Adipocyte (in vitro differentiated cells): ENCODE measurements at regions not wholly inside any gene's neighbourhood (a gene's known extent, or its start where the extent isn't known, plus 50 kb on each side); places are given as distances from the start of the nearest gene placed in this dataset.

Experiments
- DNase-seq: peaks from one replicate; pipeline ENCODE4 v3.0.0-alpha.2; 2015; ENCODE audit warnings: low read depth
- H3K27me3 ChIP-seq: replicated peaks from 2 replicates; pipeline ENCODE4 v1.7.0; 2013; ENCODE audit warnings: mild to moderate bottlenecking, low read length, moderate library complexity; ENCODE audit not compliant: control insufficient read depth, insufficient read depth
- H3K36me3 ChIP-seq: 2 replicates; pipeline ENCODE4 v1.7.0; 2013; ENCODE audit warnings: low read length, mild to moderate bottlenecking, moderate library complexity; ENCODE audit not compliant: control insufficient read depth, insufficient read depth, severe bottlenecking
- H3K4me1 ChIP-seq: 2 replicates; pipeline ENCODE4 v1.7.0; 2013; ENCODE audit warnings: mild to moderate bottlenecking, low read length, moderate library complexity; ENCODE audit not compliant: control insufficient read depth, insufficient read depth
- H3K4me3 ChIP-seq: 2 replicates; pipeline ENCODE4 v1.7.0; 2013; ENCODE audit warnings: mild to moderate bottlenecking, low read length, moderate library complexity
- H3K9ac ChIP-seq: 2 replicates; pipeline ENCODE4 v1.7.0; 2013; ENCODE audit warnings: mild to moderate bottlenecking, low read length, moderate library complexity
- H3K9me3 ChIP-seq: 2 replicates; pipeline ENCODE4 v1.7.0; 2013; ENCODE audit warnings: mild to moderate bottlenecking, low read length, moderate library complexity; ENCODE audit not compliant: control insufficient read depth

GRCh38 chr21:14713109-14713508 lies 167.0 kb upstream of the SAMSN1 start:
- Histone ChIP-seq H3K36me3 (no peaks in the 10 kb centered on the region), H3K4me1 (no peaks in the 10 kb centered on the region), H3K27me3 (no peaks in the 10 kb centered on the region), H3K4me3 (no peak overlapping the region), H3K9me3 (peaks cover 22% of the 10 kb centered on the region), H3K9ac (no peak overlapping the region)
- DNase-seq = no peak

- H3K9ac ChIP-seq = no peak overlapping the region
- no peaks in the 10 kb centered on the region for H3K36me3 ChIP-seq
- H3K4me3 ChIP-seq = no peak overlapping the region
- peaks cover 19% of the 10 kb centered on the region for H3K9me3 ChIP-seq
- no peaks in the 10 kb centered on the region for H3K4me1 ChIP-seq
- no peaks in the 10 kb centered on the region for H3K27me3 ChIP-seq
- DNase-seq = no peak
Observed at GRCh38 chr21:14712121-14712715, 166.1 kb upstream of the SAMSN1 start.

GRCh38 chr21:14711287-14711686 lies 165.2 kb upstream of the SAMSN1 start:
- no peaks in the 10 kb centered on the region for H3K4me1 ChIP-seq
- no peak overlapping the region for H3K4me3 ChIP-seq
- H3K9ac ChIP-seq = no peak overlapping the region
- no peaks in the 10 kb centered on the region for H3K27me3 ChIP-seq
- DNase-seq = no peak
- H3K36me3 ChIP-seq = no peaks in the 10 kb centered on the region
- H3K9me3 ChIP-seq = peaks cover 19% of the 10 kb centered on the region

DNA sequence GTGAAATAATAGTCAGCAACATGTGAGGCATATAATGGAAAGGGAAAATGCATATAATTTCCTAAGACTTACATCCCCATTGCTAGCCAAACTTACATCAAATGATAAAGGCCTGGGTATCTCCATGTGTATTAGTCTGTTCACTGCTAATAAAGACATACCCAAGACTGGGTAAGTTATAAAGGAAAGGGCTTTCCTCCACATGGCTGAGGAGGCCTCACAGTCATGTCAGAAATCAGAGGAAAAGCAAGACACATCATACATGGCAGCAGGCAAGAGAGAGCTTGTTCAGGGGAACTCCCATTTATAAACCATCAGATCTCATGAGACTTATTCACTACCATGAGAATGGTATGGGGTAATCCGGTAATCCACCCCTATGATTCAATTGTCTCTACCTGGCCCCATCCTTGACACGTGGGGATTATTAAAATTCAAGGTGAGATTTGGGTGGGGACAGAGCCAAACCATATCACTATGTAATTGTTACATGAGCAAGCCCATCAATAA lies 161.5 kb upstream of the SAMSN1 start:
- Histone ChIP-seq H3K27me3 (no peaks in the 10 kb centered on the region), H3K4me3 (no peak overlapping the region)
- DNase-seq = no peak

GRCh38 chr21:14706712-14707510 lies 160.8 kb upstream of the SAMSN1 start:
- H3K4me1 ChIP-seq = no peaks in the 10 kb centered on the region
- no peak for DNase-seq
- no peak overlapping the region for H3K4me3 ChIP-seq
- peaks cover under 1% of the 10 kb centered on the region for H3K9me3 ChIP-seq
- no peak overlapping the region for H3K9ac ChIP-seq
- no peaks in the 10 kb centered on the region for H3K36me3 ChIP-seq
- no peaks in the 10 kb centered on the region for H3K27me3 ChIP-seq

More for the DNA sequence above, 161.5 kb upstream of the SAMSN1 start:
- H3K9me3 ChIP-seq = peaks cover 8% of the 10 kb centered on the region
- H3K36me3 ChIP-seq = no peaks in the 10 kb centered on the region
- H3K9ac ChIP-seq = no peak overlapping the region
- H3K4me1 ChIP-seq = no peaks in the 10 kb centered on the region

DNA sequence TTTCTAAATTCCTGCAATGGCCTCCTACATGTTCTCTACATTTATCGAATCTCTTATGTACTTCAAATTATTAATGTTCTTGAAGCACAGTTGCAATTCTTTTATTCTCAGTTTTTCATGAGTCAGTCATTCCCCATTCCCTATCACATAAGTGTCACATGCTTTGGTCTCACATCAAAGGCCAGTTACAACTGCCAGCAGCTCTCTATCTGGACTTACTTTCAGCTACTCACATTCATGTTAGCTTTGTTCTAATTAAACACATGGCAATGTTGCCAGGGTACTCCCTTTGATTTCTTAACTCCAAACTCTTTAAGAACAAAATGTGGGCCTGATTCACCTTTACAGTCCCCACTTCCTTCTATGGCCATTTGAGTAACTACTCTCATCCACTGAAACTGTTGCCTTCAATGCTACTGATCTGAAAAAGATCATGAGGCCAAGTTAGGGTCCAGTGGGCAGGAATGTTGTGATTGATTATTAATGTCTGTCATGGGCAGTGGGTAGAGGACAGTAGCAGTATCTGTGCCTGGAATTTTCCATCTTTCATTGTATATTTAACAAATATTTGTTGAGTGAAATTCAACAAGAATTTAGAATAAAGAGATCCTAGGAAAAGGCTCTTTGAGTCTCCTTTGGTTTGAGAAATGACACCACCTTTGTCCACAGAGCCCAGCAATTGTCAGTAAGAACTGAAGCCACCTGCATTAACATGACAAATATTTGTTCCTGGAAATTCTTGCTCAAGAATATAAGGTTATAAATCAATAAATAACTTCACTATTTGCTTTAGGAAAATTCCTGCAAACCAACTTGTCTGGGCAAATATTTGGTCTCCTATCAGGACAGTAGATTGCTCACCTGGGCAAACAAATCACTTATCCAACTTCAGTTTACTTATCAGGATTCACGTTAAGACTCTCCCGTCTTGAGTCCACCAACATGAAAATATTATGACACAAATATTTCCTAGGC lies 153.6 kb upstream of the SAMSN1 start:
- Histone ChIP-seq H3K4me1 (no peaks in the 10 kb centered on the region), H3K27me3 (no peaks in the 10 kb centered on the region)
- DNase-seq = no peak

GRCh38 chr21:14697769-14698168 lies 151.7 kb upstream of the SAMSN1 start:
- no peaks in the 10 kb centered on the region for H3K4me1 ChIP-seq
- DNase-seq = no peak
- H3K36me3 ChIP-seq = no peaks in the 10 kb centered on the region
- H3K4me3 ChIP-seq = no peak overlapping the region
- H3K27me3 ChIP-seq = no peaks in the 10 kb centered on the region
- no peaks in the 10 kb centered on the region for H3K9me3 ChIP-seq
- no peak overlapping the region for H3K9ac ChIP-seq

More for the DNA sequence above, 153.6 kb upstream of the SAMSN1 start:
- Histone ChIP-seq H3K36me3 (no peaks in the 10 kb centered on the region), H3K4me3 (no peak overlapping the region), H3K9me3 (no peaks in the 10 kb centered on the region), H3K9ac (no peak overlapping the region)

DNA sequence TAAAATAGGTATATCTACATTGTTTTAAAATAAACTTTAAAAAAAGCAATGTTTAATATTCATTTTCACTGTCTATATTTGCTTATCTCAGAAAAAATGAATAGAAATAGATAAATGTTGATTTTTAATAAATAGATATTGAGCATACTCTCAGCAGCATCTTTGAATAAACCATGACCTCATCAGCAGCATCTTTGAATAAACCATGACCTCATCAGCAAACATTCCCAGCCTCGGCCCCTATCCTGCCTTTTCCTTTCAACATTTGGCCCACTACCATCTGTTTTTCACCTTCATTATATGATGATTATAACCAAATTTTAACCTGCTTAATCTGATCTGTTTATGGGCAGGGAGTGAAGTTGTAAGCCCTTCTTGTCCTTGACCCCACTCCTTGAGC lies 148.7 kb upstream of the SAMSN1 start:
- Histone ChIP-seq H3K9me3 (no peaks in the 10 kb centered on the region), H3K4me1 (no peaks in the 10 kb centered on the region), H3K9ac (no peak overlapping the region), H3K27me3 (no peaks in the 10 kb centered on the region), H3K4me3 (no peak overlapping the region), H3K36me3 (no peaks in the 10 kb centered on the region)
- no peak for DNase-seq

- Histone ChIP-seq H3K9ac (no peak overlapping the region), H3K4me3 (no peak overlapping the region), H3K27me3 (no peaks in the 10 kb centered on the region), H3K36me3 (no peaks in the 10 kb centered on the region), H3K9me3 (no peaks in the 10 kb centered on the region), H3K4me1 (no peaks in the 10 kb centered on the region)
- DNase-seq = no peak
Observed at GRCh38 chr21:14693997-14694396, 147.9 kb upstream of the SAMSN1 start.

DNA sequence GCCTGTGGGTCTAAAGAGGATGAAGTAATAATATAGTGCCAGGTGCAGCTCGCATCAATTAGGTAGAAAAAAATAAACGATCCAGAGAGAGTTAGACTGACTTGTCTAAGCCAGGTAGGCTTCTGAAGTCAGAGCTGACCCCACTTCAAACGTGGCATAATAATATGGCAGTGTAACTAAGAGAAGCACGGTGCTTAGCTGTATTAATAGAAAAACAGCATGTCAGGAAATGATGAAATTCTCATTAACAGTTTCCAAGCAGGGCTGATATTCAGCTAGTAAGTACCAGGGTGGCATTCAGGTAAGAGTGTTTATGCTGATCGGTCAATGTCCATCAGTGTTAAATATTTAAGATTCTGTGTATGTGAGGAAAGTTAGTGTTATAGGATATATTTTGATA lies 145.8 kb upstream of the SAMSN1 start:
- no peak overlapping the region for H3K9ac ChIP-seq
- no peaks in the 10 kb centered on the region for H3K4me1 ChIP-seq
- H3K27me3 ChIP-seq = no peaks in the 10 kb centered on the region
- no peaks in the 10 kb centered on the region for H3K9me3 ChIP-seq
- no peak for DNase-seq
- no peak overlapping the region for H3K4me3 ChIP-seq
- H3K36me3 ChIP-seq = no peaks in the 10 kb centered on the region

DNA sequence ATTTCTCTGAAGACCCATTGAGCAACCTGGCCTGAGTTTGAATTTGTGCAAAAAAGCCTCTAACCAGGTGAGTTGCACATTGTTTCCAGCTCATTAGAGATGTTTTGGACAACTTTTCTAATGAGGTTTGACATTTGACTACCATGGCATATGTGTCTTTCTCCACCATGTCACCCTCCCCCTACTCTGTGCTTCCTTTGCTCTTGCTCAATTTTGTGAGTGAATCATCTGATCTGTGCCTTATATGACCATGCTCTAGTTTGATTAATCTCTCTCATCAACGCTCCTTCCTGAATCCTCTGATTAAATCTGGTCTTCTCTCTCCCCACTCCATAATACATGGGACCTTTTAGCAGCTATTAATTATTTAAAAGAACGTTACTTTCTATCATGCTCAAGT lies 144.8 kb upstream of the SAMSN1 start:
- Histone ChIP-seq H3K27me3 (no peaks in the 10 kb centered on the region), H3K4me3 (no peak overlapping the region), H3K9me3 (no peaks in the 10 kb centered on the region), H3K9ac (no peak overlapping the region), H3K4me1 (no peaks in the 10 kb centered on the region), H3K36me3 (no peaks in the 10 kb centered on the region)
- DNase-seq = no peak
